GM23248 (cell line): ENCODE measurements at regions not wholly inside any gene's neighbourhood (a gene's known extent, or its start where the extent isn't known, plus 50 kb on each side); places are given as distances from the start of the nearest gene placed in this dataset.

Source experiments
- EZH2 ChIP-seq: fragments of 200-600 bp; sonication (generic); IDR thresholded peaks from 2 replicates; pipeline ENCODE4 v1.6.1; 2018; ENCODE audit warnings: antibody characterized with exemption, mild to moderate bottlenecking; ENCODE audit not compliant: insufficient read depth, poor library complexity, severe bottlenecking
- EZH2phosphoT487 ChIP-seq: fragments of 200-600 bp; sonication (generic); IDR thresholded peaks from 2 replicates; pipeline ENCODE4 v1.6.1; 2018; ENCODE audit warnings: antibody characterized with exemption, moderate library complexity, mild to moderate bottlenecking, low read depth; ENCODE audit not compliant: insufficient read depth

DNA sequence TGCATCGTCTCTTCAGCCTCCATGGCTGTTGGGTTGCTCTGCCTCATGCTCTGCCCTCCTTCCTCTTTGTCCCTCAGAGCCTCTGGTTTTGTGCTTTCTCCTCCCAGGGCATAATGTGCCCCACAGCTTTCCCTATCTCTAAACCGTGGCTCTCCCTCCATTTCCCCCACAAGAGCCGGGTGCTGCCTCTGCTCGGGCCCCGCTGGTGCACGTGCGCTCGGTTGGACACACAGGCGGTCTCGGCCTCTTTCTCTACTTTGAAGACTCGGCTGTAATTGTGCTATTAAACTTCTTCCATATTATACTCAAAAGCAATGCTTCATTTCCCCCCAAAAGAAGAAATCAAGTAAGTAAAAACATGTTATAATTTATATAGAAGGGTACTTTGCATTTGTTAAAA lies 109.7 kb upstream of the KLF14 start:
- TF ChIP-seq EZH2phosphoT487 (no peak), EZH2 (no peak)
